Neural cell (in vitro differentiated cells): ENCODE measurements at regions not wholly inside any gene's neighbourhood (a gene's known extent, or its start where the extent isn't known, plus 50 kb on each side); places are given as distances from the start of the nearest gene placed in this dataset.

Experiments used
- H2AFZ ChIP-seq: fragments of 200-600, 300-800 bp; sonication (generic), shearing (Covaris generic); 2 replicates; pipeline ENCODE4 v1.6.0; 2014; ENCODE audit warnings: low read depth, mild to moderate bottlenecking, antibody characterized with exemption, low read length, moderate library complexity
- H3F3A ChIP-seq: fragments of 200-600 bp; shearing (Covaris generic); 2 replicates; pipeline ENCODE4 v1.6.1; 2016; ENCODE audit warnings: mild to moderate bottlenecking, moderate library complexity, mixed read lengths, antibody characterized with exemption, low read length; ENCODE audit not compliant: insufficient read depth, poor library complexity, severe bottlenecking
- H3K27ac ChIP-seq: fragments of 200-600, 300-800 bp; sonication (generic), shearing (Covaris generic); 2 replicates; pipeline ENCODE4 v1.5.1; 2014; ENCODE audit warnings: mild to moderate bottlenecking, low read length, moderate library complexity
- H3K27me3 ChIP-seq: fragments of 300-800, 200-600 bp; sonication (generic), shearing (Covaris generic); 2 replicates; pipeline ENCODE4 v1.6.0; 2014; ENCODE audit warnings: mild to moderate bottlenecking, low read depth, low read length, moderate library complexity; ENCODE audit not compliant: insufficient read depth
- H3K36me3 ChIP-seq: fragments of 300-800, 200-600 bp; sonication (generic), shearing (Covaris generic); 2 replicates; pipeline ENCODE4 v1.5.1; 2014; ENCODE audit warnings: mild to moderate bottlenecking, antibody characterized with exemption, low read length, moderate library complexity; ENCODE audit not compliant: insufficient read depth
- H3K4me2 ChIP-seq: fragments of 300-800, 200-600 bp; sonication (generic), shearing (Covaris generic); 2 replicates; pipeline ENCODE4 v1.6.0; 2014; ENCODE audit warnings: mild to moderate bottlenecking, low read length
- H3K4me3 ChIP-seq: fragments of 300-800, 200-600 bp; sonication (generic), shearing (Covaris generic); 2 replicates; pipeline ENCODE4 v1.5.1; 2014; ENCODE audit warnings: mild to moderate bottlenecking, low read length, moderate library complexity
- H3K79me2 ChIP-seq: fragments of 200-600 bp; shearing (Covaris generic); replicated peaks from 2 replicates; pipeline ENCODE4 v1.6.0; 2014; ENCODE audit warnings: mild to moderate bottlenecking, low read length, moderate library complexity; ENCODE audit not compliant: insufficient read depth
- H3K9ac ChIP-seq: fragments of 300-800, 200-600 bp; sonication (generic), shearing (Covaris generic); 2 replicates; pipeline ENCODE4 v1.6.1; 2016; ENCODE audit warnings: mild to moderate bottlenecking, low read length, mixed read lengths
- H3K9me2 ChIP-seq: fragments of 200-600 bp; shearing (Covaris generic); 2 replicates; pipeline ENCODE4 v1.6.1; 2016; ENCODE audit warnings: mild to moderate bottlenecking, low read length, mixed read lengths; ENCODE audit not compliant: insufficient read depth
- H3K9me3 ChIP-seq: fragments of 200-600, 300-800 bp; sonication (generic), shearing (Covaris generic); 2 replicates; pipeline ENCODE4 v1.6.1; 2016; ENCODE audit warnings: mild to moderate bottlenecking, mixed run types, low read length, moderate library complexity, mixed read lengths
- H4K20me1 ChIP-seq: fragments of 200-600 bp; shearing (Covaris generic); 2 replicates; pipeline ENCODE4 v1.6.1; 2016; ENCODE audit warnings: mild to moderate bottlenecking, mixed run types; ENCODE audit not compliant: insufficient read depth
- CTCF ChIP-seq: fragments of 450-650 bp; IDR thresholded peaks from 2 replicates; pipeline ENCODE4 v1.5.1; 2014; ENCODE audit warnings: antibody characterized with exemption, mild to moderate bottlenecking, moderate library complexity; ENCODE audit not compliant: poor library complexity, severe bottlenecking
- EP300 ChIP-seq: fragments of 450-650 bp; conservative IDR thresholded peaks from 2 replicates; pipeline ENCODE4 v1.6.1; 2014; ENCODE audit warnings: antibody characterized with exemption, mild to moderate bottlenecking, moderate library complexity; ENCODE audit not compliant: poor library complexity, severe bottlenecking
- EZH2 ChIP-seq: fragments of 200-600, 300-800 bp; shearing (Covaris generic), sonication (generic); IDR thresholded peaks from 2 replicates; pipeline ENCODE4 v1.6.1; 2014; ENCODE audit warnings: antibody characterized with exemption, low read length, borderline replicate concordance, mild to moderate bottlenecking; ENCODE audit not compliant: insufficient read depth, poor library complexity, severe bottlenecking
- MXI1 ChIP-seq: fragments of 450-650 bp; conservative IDR thresholded peaks from 2 replicates; pipeline ENCODE4 v1.6.1; 2014; ENCODE audit warnings: antibody characterized with exemption, mild to moderate bottlenecking; ENCODE audit not compliant: poor library complexity, severe bottlenecking
- POLR2AphosphoS5 ChIP-seq: IDR thresholded peaks from 2 replicates; pipeline ENCODE4 v1.6.1; 2012
- RAD21 ChIP-seq: fragments of 450-650 bp; conservative IDR thresholded peaks from 2 replicates; pipeline ENCODE4 v1.6.1; 2014; ENCODE audit warnings: antibody characterized with exemption, mild to moderate bottlenecking, moderate library complexity
- REST ChIP-seq: IDR thresholded peaks from 2 replicates; pipeline ENCODE4 v1.6.1; 2012; ENCODE audit warnings: borderline replicate concordance
- SMC3 ChIP-seq: fragments of 450-650 bp; conservative IDR thresholded peaks from 2 replicates; pipeline ENCODE4 v1.6.1; 2014; ENCODE audit warnings: antibody characterized with exemption, mild to moderate bottlenecking, moderate library complexity; ENCODE audit not compliant: poor library complexity
- TAF1 ChIP-seq: IDR thresholded peaks from 2 replicates; pipeline ENCODE4 v1.6.1; 2012; ENCODE audit warnings: low read depth

- Histone ChIP-seq H3K27me3 (no peaks in the 10 kb centered on the region), H3K4me3 (no peak overlapping the region), H3K9me2 (no peaks in the 10 kb centered on the region), H3K36me3 (no peaks in the 10 kb centered on the region), H4K20me1 (no peaks in the 10 kb centered on the region), H2AFZ (no peak overlapping the region), H3K9me3 (no peaks in the 10 kb centered on the region), H3F3A (no peaks in the 10 kb centered on the region), H3K9ac (no peak overlapping the region), H3K4me2 (no peak overlapping the region), H3K27ac (no peak overlapping the region), H3K79me2 (no peaks in the 10 kb centered on the region)
- TF ChIP-seq SMC3 (no peak), REST (no peak), CTCF (no peak), EZH2 (no peak), POLR2AphosphoS5 (no peak), RAD21 (no peak), TAF1 (no peak), MXI1 (no peak), EP300 (no peak)
These were observed 338.9 kb upstream of the GRIA1 start for GRCh38 chr5:153151558-153151957.

- Histone ChIP-seq H3K27me3 (no peaks in the 10 kb centered on the region), H2AFZ (no peak overlapping the region), H3K9ac (no peak overlapping the region), H3K4me2 (no peak overlapping the region), H3K79me2 (no peaks in the 10 kb centered on the region), H3K9me3 (no peaks in the 10 kb centered on the region), H3K9me2 (no peaks in the 10 kb centered on the region), H4K20me1 (no peaks in the 10 kb centered on the region), H3F3A (no peaks in the 10 kb centered on the region), H3K27ac (no peak overlapping the region), H3K4me3 (no peak overlapping the region), H3K36me3 (no peaks in the 10 kb centered on the region)
- TF ChIP-seq EZH2 (no peak), POLR2AphosphoS5 (no peak), REST (no peak), CTCF (no peak), MXI1 (no peak), SMC3 (no peak), EP300 (no peak), RAD21 (no peak)
These were observed 337.4 kb upstream of the GRIA1 start for GRCh38 chr5:153153086-153153485.
